Panc1 (cell line): ENCODE measurements at regions not wholly inside any gene's neighbourhood (a gene's known extent, or its start where the extent isn't known, plus 50 kb on each side); places are given as distances from the start of the nearest gene placed in this dataset.

Experiments used
- ATAC-seq: fragments of 200-7000 bp; cut with Tn5 transposase; 2 replicates; pipeline ENCODE4 v1.9.1; 2020; ENCODE audit warnings: mild to moderate bottlenecking, moderate library complexity
- BruUV-seq: library from RNA; stranded (reverse); fragments of 400-500 nt; replicated peaks from 2 replicates; lab custom pipeline; 2021; lab: Mats Ljungman, UMichigan
- CTCF ChIA-PET: fragments of 300-600 bp; sonication (Branson Sonifier 250); formaldehyde crosslinking; loops from one replicate; lab custom pipeline; 2022; ENCODE audit warnings: antibody characterized with exemption; lab: Charles Lee
- POLR2A ChIA-PET: fragments of 300-600 bp; sonication (Branson Sonifier 250); formaldehyde crosslinking; loops from one replicate; lab custom pipeline; 2022; ENCODE audit warnings: antibody characterized with exemption; lab: Charles Lee
- DNase-seq: peaks from one replicate; pipeline ENCODE4 v3.0.0-alpha.2; 2010; ENCODE audit warnings: low read depth, low spot score
- H3K27ac ChIP-seq: 2 replicates; pipeline ENCODE4 v1.5.1; 2011; ENCODE audit warnings: mild to moderate bottlenecking, low read length, inconsistent platforms
- H3K27me3 ChIP-seq: fragments of 200-500 bp; sonication (Bioruptor generic); 2 replicates; pipeline ENCODE4 v1.6.0; 2014; ENCODE audit warnings: low read length, inconsistent platforms; ENCODE audit not compliant: control insufficient read depth, insufficient read depth
- H3K36me3 ChIP-seq: fragments of 200-500 bp; sonication (Bioruptor generic); 2 replicates; pipeline ENCODE4 v1.5.1; 2014; ENCODE audit warnings: inconsistent platforms, mild to moderate bottlenecking, low read length, moderate library complexity; ENCODE audit not compliant: control insufficient read depth, insufficient read depth
- H3K4me1 ChIP-seq: 2 replicates; pipeline ENCODE4 v1.5.1; 2011; ENCODE audit warnings: inconsistent platforms, mild to moderate bottlenecking, low read length, moderate library complexity; ENCODE audit not compliant: control insufficient read depth, insufficient read depth
- H3K4me3 ChIP-seq, 2 experiments: 2 replicates each; pipeline ENCODE4 v1.5.1; 2011 to 2012; ENCODE audit warnings: low read depth in 2 of 2, low read length in 2 of 2, mild to moderate bottlenecking in 2 of 2, inconsistent platforms in 1 of 2, moderate library complexity in 1 of 2
- H3K9me3 ChIP-seq: fragments of 200-500 bp; sonication (Bioruptor generic); 2 replicates; pipeline ENCODE4 v1.5.1; 2014; ENCODE audit warnings: low read depth, mild to moderate bottlenecking, inconsistent platforms, low read length, moderate library complexity; ENCODE audit not compliant: control insufficient read depth, insufficient read depth
- CTCF ChIP-seq: fragments of 450-650 bp; IDR thresholded peaks from 2 replicates; pipeline ENCODE4 v1.5.1; 2017; ENCODE audit warnings: mild to moderate bottlenecking
- POLR2AphosphoS5 ChIP-seq: IDR thresholded peaks from 2 replicates; pipeline ENCODE4 v1.6.1; 2012; ENCODE audit warnings: mild to moderate bottlenecking, low read depth, low read length, moderate library complexity
- REST ChIP-seq, 2 experiments: IDR thresholded peaks; 2 replicates each; pipeline ENCODE4 v1.6.1; 2011 to 2012; ENCODE audit warnings: low read depth in 2 of 2, control low read depth in 1 of 2, low read length in 1 of 2, mild to moderate bottlenecking in 1 of 2, moderate library complexity in 1 of 2; ENCODE audit not compliant: insufficient read depth in 1 of 2
- SIN3A ChIP-seq: IDR thresholded peaks from 2 replicates; pipeline ENCODE4 v1.6.1; 2012; ENCODE audit warnings: low read depth, mild to moderate bottlenecking, low read length, moderate library complexity, borderline replicate concordance; ENCODE audit not compliant: insufficient read depth
- TCF7L2 ChIP-seq: IDR thresholded peaks from 2 replicates; pipeline ENCODE4 v1.6.1; 2011; ENCODE audit warnings: mild to moderate bottlenecking, low read depth, low read length, inconsistent platforms
- in situ Hi-C: cut with HindIII; loops from 2 replicates; pipeline ENCODE4 v1.10.0; 2016; ENCODE audit warnings: low sequenced_read_pairs, low pct_unique_long_range_greater_than_20kb
- intact Hi-C: fragments of 100-400 bp; cut with micrococcal nuclease; formaldehyde crosslinking; loops from one replicate; pipeline ENCODE4 v1.10.0; 2022; ENCODE audit not compliant: unreplicated experiment

- ChIA-PET CTCF (no interaction called here), POLR2A (no interaction called here)
- H3K27me3 ChIP-seq, result no peaks in the 10 kb centered on the region; the same call in 1 of the 2 replicates
- no peaks in the 10 kb centered on the region for H3K9me3 ChIP-seq
- H3K4me1 ChIP-seq, result peaks cover 11% of the 10 kb centered on the region
- BruUV-seq, result no TSS peak
- no peak overlapping the region for H3K27ac ChIP-seq
- in situ Hi-C loops, result no loop called here
- H3K4me3 ChIP-seq, result no peak overlapping the region
- intact Hi-C loops, result loop anchor here (5.0 to 10.0 kb wide), 3 partner anchors 204 to 784 kb away; partner anchors contain the start of gene PLXNA1
- no peak for TF ChIP-seq POLR2AphosphoS5
- peak; percentile 92 to 95 for TF ChIP-seq REST (IDR thresholded peaks at IDR 0.05; ENCODE audit: insufficient read depth in 1 of 2, low read depth in 2 of 2, low read length in 1 of 2)
- no peak for TF ChIP-seq TCF7L2
- H3K36me3 ChIP-seq, result no peaks in the 10 kb centered on the region
- DNase-seq (no peak), ATAC-seq (no peak)
These were observed 131.6 kb downstream of the TPRA1 start for GRCh38 chr3:127458696-127459604.

- in situ Hi-C loops (no loop called here), intact Hi-C loops (loop anchor here (5.0 to 10.0 kb wide), 3 partner anchors 203 to 783 kb away; partner anchors contain the start of gene PLXNA1)
- POLR2A ChIA-PET, result no interaction called here
These were observed 132.9 kb downstream of the TPRA1 start for GRCh38 chr3:127457546-127458145.

More at GRCh38 chr3:127457546-127458145, 132.9 kb downstream of the TPRA1 start:
- Histone ChIP-seq H3K9me3 (no peaks in the 10 kb centered on the region), H3K27ac (no peak overlapping the region), H3K4me3 (no peak overlapping the region), H3K27me3 (no peaks in the 10 kb centered on the region; the same call in 1 of the 2 replicates), H3K36me3 (no peaks in the 10 kb centered on the region), H3K4me1 (peaks cover 11% of the 10 kb centered on the region)
- ATAC-seq, result no peak
- no peak for TF ChIP-seq REST (IDR thresholded peaks at IDR 0.05; ENCODE audit: insufficient read depth in 1 of 2, low read depth in 2 of 2, low read length in 1 of 2)
- TF ChIP-seq CTCF, result no peak
- no peak for TF ChIP-seq POLR2AphosphoS5
- no peak for TF ChIP-seq TCF7L2
- TF ChIP-seq SIN3A, result no peak
- DNase-seq, result no peak
- CTCF ChIA-PET, result no interaction called here
- no TSS peak for BruUV-seq
